ENCODE measurements at regions not wholly inside any gene's neighbourhood (a gene's known extent, or its start where the extent isn't known, plus 50 kb on each side); places are given as distances from the start of the nearest gene placed in this dataset.
"Not testable (repeated sequence)": the region's sequence is repeated elsewhere in the genome, so short reads cannot be mapped to it uniquely, and the experiment has no call there.

DNA sequence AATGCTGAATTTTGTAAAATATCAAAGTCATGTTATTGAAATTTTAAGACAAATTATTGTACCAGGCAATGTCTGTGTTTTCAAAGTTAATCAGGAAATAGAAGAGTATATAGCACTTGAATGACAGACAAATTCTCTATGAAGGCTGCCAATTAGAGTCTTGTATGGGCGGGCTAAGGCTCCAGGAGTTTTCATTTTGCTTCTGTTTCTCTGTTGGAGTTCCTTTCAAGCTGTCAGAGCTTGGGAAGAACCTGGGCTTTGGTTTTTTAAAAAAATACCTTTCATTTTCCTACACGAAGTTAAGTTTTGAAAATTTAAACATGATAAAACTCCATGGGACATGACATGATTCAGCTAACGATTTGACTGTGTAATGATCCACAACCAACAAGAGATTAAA is 339.0 kb upstream of the KCNH7 start:
- no peak for DNase-seq

DNA sequence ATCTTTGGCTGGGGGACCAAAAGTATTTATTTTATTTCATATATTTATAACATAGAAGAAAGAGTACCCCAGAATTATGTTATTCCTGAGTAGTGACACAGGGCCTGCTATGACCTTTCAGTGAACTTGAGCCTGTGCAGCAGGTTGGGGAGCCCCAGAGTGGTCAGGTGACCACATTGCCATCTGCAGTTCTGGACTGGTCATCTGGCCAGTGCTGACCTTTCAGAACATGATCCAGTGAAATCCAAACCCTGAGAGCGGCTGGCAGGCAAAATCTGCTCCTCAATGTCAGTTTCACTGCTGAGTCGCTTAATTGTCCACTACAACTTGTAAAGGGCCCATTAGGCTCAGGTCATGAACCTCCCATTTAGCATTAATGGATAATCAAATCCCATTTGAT is 336.7 kb upstream of the KCNH7 start:
- no peak for DNase-seq

DNA sequence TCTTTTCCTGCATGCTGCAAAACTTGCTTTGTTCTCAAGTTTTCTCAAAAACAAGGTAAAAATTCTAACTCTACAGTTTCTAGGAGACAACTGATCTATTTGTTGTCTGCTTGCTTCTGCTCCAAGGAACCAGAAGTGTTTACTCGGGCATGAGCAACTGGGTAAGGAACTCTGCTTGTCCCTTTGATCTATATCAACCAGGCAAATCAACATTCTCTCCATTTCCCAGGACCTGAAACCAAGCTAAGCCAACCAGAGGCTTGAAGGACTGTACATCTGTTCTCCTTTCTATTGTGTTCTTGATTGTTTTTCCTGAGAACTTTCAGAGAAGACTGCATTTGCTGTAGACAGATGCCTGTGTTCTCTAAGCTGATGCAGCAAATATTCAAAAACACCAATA is 335.0 kb upstream of the KCNH7 start:
- no peak for DNase-seq

DNA sequence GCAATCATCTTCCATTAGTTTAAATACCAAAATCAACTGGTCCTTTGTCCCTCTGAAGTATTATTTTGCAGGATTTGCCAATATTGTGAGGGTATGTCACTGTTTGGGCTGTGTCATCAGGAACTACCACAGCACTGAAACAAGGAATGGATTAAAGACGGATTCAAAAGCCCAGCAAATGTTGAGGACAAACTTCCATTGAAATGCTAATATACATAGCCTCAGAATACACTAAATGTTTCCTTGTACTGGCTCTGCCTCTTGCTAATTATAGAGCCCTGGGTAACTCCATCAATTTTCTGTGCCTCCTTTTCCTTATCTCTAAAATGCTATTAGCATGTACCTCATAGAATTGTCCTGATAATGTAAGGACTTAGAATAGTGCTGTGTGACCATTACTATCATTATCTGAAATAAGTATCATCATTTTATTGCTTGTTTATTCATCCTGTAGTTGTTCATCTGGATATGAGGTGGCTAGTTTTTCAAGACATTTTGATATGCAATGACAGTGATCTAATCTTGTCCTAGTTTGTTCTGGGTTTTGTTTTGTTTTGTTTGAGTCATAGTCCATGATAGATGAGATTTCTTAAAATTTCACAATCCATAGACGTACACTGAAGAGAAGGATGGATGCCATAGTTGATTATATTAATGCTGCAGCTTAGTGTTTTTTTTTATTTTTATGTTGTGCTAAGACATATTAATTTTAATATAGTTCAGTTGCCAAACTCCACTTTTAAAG is 333.4 kb upstream of the KCNH7 start:
- no peak for DNase-seq

DNA sequence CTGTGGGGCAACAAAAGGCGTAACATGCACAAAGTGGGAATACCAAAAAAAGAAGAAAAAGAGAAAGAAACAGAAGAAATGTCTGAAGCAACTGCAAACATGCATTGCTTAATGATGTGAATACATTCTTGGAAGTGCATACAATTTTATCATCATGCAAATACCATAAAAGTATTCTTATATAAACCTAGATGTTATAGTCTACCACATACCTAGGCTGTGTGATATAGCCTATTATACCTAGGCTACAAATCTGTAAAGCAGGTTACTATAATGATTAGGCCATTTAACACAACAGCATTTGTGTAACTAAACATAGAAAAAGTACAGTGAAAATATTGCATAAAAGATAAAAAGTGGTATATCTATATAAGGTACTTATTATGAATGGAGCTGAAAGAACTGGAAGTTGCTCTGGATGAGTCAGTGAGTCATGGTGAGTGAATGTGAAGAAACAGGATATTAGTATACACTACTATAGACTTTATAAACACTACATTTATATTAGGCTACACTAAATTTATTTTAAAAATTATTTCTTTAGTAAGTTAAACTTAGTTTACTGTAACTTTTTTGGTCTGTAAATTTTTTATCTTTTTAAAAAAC is 319.4 kb upstream of the KCNH7 start:
- no peak for DNase-seq

DNA sequence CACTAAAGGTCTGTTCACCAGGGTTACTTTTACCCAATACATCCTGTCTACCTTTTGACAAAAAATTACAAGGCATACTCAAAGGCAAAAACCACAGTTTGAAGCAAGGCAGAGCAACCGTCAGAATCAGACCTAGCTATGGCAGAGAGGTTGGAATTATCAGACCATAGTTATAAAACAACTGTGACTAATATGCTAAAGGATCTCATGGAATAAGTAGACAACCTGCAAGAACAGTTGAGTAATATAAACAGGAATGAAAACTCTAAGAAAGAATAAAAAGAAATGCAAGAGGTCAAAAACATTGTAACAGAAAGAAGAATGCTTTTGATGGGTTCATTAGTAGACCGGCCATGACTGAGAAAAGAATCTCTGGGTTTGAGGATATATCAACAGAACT is 318.8 kb upstream of the KCNH7 start:
- DNase-seq: no peak

DNA sequence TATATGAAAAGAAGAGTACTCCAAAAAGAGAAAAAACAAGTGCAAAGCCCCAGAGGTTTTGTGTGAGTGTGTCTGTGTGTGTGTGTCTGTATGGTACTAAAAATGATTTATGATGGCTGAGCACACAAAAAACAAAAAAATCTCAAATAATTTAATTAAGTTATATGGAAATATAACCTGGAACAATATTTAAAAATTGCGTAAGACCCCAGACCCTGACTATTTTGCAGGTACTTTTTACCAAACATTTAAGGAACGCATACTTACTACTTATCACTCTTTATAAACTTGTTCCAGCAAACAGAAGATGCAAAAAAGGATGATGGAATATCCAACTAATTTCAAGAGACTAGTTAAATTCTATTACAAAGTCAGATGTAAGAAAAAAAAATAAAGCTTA is 317.4 kb upstream of the KCNH7 start:
- no peak for DNase-seq

DNA sequence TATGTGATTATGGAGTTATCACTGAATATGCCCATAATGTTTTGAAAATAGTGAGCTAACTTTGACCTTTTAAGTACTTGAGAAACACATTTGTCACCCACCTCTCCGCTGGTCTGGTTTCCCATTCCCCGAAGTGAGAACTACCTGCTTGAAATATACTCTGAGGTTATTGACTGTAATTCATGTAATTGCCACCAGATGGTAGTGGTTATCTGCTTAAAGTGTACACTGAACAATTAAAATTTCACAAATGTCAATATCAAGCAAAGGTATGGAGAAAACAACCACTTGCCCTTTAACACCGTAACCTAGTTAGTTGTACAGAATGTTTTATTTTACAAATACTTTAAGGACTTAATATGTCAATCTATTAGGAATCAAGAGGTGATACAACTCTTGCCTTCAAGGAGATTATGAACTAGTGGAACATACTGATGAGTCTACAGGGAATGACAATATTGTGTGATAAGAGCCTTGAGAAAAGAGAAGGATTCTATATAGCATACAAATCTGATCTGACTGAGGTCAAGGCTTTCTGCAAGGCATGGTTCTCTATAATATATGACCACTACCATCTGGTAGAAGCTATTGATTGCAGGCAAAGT is 316.8 kb upstream of the KCNH7 start:
- DNase-seq: no peak

DNA sequence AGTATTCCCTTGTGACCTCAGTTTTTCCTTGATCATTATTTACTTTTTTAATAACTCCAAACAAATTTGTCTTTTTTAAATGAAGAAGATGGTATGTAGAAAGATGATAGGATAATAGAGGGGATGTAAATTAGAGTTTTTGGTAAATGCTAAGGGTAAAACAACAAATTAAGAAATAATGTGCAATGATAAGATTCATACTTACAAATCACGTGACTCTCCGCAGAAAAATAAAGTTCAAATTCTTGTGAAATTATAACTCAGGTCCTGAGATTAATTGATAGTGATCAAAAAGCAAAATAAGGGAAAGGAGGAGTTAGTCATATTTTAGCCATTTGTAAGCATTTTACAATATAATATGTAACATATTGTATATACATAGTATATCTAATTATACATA is 304.1 kb upstream of the KCNH7 start:
- no peak for DNase-seq

DNA sequence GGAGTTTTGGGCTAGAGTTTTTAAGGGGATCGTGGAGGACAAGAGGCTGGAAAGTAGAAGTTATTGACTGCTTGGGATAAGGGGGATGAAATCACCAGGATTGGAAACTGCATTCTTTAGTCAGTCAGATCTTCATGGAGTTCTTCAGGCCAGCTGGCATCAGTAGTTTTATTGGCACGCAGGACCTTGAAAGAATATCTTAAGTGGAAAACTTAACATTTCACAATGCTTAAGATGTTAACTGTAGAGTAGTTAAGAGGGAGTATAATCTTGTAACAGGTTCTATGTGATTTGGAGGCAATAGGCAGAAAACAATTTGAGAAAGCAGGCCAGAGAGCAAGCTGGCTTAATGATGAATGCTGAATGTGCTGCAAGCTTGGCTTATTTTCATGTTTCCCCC is 300.4 kb upstream of the KCNH7 start:
- no peak for DNase-seq

DNA sequence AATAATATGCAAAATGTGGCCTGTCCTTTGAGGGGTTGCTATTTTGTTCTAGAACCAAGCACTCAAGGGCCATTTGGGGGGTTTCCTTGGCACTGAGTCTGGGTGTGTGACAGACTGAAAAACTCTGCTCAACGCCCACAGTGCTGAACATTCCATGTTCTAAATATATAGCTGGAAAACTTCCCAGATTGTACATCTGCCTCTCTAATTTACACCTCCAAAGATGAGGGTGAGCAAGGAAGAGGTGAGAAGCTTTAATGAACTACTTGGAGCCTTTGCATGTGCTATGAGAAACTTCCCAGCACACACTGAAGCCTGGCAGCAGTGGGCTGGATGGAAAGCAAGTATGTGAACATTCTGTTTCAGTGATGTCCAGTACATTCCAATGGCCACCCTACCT is 296.7 kb upstream of the KCNH7 start:
- no peak for DNase-seq

DNA sequence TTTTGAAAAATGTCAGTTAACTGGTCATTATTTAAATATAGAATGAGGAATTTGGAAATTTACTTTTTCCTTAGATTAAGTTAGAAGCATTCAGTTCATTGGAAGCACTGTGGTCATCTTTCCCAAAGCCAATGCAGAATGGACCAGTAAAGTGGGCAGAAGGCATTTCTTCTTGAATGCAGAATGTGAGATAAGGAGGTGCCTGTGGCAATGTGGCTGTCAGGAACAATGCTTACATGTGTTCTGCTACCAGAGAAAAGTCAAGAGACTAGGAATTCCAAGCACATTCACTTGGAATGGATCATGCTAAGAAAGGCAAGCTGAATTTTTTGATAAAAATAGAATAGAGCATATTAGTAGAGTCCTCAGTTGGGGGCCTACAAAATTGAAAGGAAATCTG is 295.0 kb upstream of the KCNH7 start:
- DNase-seq: no peak

DNA sequence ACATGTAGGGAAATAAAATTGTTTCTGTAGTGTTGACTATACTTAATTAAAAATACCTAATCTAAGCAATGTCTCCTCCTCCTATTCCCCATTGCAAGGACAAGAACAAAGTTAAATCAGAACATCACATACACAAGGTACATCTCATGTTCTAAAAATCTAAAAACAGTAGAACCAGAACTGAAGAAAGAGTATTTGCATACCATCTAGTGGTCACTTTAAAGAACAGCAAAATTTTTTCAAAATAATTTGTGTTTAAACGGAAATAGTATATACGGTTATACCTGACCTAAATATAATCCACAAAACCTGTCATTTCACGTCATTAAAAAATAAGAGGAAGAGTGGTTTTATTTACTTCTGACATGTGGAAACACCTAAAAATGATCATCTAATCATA is 294.3 kb upstream of the KCNH7 start:
- no peak for DNase-seq

DNA sequence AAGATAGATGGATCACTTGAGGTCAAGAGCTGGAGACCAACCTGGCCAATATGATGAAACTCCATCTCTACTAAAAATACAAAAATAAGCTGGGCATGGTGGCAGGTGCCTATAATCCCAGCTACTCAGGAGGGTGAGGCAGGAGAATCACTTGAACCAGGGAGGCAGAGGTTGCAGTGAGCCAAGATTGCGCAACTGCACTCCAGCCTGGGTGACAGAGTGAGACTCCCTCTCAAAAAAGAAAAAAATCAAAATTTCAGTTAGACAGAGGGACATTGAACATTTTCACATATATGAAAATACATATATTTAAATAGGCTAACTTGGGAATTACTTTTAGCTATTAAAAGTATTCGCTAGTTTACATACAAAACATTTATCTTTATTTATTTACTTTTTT is 293.6 kb upstream of the KCNH7 start:
- not testable (repeated sequence) for DNase-seq

DNA sequence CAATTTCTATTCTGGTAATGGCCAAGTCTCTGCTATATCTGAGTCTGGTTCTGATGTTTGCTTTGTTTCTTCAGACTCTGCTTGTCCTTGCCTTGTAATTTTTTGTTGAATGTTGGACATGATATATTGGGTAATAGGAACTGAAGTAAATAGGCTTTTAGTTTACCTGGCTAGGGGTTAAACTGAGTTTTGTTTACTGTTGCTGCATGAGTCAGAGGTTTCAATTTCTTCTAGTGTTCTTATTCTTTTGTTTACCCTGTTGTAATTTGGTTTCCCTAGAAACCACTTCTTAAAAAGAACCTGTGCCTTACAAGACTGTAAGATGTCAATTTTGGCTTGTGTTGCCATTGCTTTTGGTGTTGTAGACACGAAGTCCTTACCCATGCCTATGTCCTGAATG is 285.0 kb upstream of the KCNH7 start:
- DNase-seq: no peak

DNA sequence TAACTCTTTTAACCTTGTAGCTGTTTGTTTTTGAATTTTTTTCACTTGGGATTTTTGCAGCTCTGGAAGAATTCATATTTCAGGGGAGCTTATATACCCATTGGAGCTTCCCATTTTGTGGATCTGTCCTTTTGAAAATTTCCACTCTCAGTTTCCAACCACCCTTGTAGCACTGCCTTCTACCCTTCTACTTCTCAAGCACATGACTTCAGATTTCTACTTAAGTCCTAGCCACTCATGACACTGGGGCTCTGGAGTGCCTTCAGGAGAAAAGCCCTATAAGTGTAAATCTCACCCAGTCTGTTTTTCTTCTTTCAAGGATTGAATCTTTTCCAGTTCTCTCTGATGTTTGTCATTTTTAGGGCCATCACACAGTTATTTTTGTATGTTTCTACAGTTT is 283.7 kb upstream of the KCNH7 start:
- DNase-seq: no peak

DNA sequence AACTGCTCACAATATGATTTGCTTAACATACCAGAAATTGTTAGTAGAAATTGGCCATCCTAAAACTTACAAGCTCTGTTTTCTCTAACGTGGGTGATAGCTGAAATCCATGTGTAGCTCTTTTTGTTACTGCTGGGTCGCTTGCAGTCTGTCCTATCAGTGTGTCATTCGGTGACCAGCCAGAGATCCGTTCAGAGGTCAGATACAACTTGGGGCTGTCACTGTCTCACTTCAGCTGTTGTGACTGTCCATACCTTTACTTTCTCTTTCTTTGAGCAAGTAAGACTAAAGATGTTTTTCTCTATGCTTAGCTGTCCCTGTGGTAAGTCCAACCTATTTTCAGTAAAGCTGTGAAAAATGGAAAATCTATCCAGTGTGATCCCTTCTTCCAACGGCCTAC is 282.9 kb upstream of the KCNH7 start:
- no peak for DNase-seq

DNA sequence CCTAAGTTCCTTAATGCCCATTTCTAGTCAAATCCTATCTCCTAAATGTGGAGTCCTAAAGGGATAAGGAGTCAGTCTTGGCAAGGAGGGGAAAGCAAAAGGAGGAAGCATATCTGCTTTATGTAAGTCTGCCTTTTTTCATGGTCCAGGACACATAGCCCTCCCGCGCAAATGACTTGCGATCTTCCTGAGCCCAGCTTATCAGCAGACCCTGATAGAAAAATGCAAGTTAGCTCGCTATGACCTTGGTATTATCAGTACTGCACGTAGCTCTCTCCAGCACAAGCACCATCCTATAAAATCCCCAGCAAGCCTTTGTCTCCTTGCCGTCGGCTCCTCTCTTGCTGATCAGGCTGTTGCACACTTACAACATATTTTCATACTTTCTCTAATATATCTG is 281.4 kb upstream of the KCNH7 start:
- no peak for DNase-seq

DNA sequence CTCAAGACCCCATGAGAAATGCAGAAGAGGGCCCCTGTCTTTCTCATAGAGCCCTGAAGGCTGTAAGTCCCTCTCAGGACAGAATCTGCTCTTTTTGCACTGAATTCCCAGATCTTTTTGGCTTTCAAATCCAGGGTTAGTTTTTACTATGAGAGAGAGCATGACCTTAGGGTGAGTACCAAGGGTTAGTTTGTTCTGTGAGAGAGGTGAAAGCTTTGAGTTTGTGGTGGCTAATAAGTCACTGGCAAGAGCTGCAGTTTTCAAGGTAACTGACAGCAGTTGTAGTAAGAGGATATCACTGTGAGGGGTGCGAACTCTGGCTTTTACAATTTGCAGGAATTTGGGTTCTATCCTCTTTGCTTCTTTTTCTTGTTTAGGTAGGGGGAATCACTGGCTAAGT is 248.4 kb upstream of the KCNH7 start:
- no peak for DNase-seq

DNA sequence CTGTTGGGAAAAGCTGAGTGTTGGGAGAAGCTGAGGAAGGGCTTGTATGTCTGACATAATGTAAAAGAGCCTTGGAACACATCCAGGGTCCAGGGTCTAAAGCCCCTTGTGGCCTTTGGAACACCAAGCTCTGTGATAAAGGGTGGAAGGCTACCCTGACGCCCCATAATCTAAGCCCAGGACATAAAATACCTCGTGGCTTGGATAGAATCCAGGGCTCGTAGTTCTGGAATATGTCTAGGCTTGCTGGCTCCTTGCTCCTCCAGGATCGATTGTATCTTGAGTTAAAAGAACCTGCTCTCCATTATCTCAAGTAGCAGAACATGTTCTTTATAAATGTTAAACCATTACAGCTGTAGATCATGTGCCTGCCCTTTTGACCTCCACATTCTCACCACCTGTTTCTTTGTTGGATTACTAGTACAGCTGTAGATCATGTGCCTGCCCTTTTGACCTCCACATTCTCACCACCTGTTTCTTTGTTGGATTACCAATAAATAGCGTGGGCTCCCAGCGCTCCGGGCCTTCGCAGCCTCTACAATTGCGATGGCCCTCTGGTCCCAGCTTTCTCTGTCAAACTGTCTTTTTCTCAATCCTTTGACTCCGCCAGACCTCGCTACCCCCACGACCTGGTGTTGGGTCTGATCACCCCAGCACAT is 246.9 kb upstream of the KCNH7 start:
- not testable (repeated sequence) for DNase-seq

DNA sequence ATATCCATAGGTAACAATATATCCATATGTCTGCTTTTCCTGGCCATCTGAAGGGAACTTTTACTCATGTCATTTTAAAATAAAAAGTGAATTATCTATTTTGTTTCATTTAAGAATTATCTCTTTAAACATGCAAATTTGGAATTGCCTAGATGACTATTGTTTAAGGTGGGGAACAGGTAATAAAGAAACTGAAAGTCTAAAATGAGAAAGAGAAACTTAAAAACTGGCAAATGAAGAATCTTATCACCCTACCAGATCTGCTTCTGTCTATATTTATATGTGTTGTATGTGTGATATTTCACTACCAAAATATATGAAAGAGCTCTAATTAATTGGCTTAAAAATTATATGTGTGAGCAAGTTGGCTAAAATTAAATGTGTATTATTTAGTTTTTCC is 243.2 kb upstream of the KCNH7 start:
- DNase-seq: no peak

DNA sequence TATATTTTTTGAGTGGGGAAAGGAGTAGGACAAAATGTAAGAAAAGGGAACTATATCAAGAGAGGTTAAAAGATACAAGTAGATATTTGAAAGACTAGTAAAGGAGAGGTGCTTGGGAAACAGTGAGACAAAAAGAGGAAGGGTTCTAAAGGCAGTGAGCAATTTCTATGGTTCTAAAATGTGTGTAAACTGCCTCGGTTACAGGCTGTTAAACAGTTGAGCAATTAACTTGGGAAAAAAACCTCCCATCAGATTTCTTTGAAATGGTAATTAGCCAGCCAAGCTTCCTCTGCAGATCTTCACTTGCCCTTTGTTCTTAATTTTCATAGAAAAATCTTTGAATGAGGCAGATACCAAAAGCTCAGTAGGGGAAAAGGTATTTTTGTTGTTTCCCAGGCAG is 238.7 kb upstream of the KCNH7 start:
- DNase-seq: no peak

DNA sequence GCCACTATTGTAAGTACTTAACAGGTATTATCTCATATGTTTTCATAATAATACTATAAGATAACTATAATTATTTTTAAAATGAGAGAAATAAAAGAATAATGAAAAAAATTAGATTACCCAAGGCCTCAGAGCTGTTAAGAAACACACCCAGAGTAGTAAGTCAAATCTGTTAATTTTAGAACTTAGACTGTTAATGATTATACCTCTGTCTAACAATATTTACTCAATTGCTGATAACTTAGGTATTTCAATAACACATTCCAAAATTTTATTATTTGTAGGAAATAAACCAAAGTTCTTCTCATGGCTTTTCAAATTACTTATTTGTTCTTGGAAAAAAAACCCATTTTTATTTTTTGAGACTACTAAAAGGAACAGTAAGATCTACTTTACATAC is 227.5 kb upstream of the KCNH7 start:
- no peak for DNase-seq

DNA sequence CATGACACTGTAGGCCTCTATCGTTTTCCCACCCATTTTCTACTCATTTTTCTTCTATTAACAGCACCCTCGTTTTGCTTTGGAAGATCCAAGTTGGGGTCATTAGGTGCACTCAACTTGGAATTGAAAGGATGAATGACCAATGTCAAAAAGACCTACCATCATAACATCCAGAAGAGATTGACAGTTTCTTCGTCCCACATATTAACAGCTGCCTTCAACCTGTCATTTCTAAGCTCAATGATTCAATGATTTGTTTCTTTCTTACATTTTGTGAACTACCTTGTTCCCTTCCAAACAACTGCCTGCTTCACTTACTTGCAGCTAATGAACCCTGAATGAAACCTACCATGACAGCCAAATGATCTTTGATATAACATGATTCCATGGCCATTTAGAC is 224.0 kb upstream of the KCNH7 start:
- DNase-seq: no peak
